ENCODE measurements at regions not wholly inside any gene's neighbourhood (a gene's known extent, or its start where the extent isn't known, plus 50 kb on each side); places are given as distances from the start of the nearest gene placed in this dataset.
A peak's percentile ranks its signal among the peaks of the same experiment; 100 is the strongest.
"Not testable (repeated sequence)": the region's sequence is repeated elsewhere in the genome, so short reads cannot be mapped to it uniquely, and the experiment has no call there.

DNA sequence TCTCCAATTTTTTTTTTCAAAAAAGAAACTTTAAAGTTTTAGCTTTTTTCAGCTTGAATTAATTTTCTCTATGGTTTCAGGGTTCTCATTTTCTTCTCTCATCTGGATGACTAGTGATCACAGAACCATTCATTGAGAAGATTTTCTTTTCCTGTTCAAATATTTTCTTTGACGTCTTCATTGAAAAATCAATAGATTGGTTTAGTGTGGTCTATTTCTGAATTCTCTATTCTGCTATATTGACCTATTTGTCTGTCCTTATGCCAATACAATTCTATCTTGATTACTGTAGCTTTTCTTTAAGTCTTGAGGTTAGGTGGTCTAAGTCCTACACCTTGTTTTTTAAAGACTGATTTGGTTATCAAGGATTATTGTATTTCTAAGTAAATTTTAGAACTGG, 150.2 kb upstream of the MAN1A1 start:
- DNase-seq (ENCODE audit: low read depth, low spot score), result no peak

DNA sequence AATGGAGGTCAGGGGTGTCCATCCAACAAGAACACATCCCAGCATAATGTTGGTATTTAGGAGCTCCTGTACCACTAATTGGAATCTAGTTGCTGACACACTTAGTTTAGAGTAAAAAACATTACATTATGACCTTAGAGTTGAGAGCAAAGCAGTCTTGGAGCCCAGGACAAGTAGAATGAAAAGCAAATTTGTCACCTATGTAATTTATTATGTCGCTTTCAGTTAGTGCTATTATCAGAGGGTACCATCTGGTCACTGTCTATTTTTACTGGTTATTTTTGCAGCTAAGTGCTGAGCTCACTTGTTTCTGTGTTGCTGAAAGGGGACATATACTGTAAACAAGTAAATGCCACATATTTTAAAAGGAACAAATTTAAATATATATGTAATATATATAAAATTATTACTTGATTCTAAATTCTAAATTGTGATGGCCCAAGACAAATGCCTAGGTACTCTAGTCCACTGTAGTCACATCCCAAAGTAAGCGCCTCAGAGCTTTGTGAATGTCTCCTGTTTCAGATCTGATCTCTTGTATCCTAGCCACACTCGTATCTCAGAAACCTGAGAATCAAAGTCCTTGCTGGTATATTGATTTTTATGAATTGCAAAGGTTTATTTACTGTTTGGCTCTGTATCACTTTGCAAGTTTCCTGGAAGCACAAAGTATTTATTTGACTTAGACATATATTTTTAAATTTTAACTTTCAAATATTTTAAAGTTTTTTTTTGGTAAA, 148.6 kb upstream of the MAN1A1 start:
- no peak for DNase-seq (ENCODE audit: low read depth, low spot score)

DNA sequence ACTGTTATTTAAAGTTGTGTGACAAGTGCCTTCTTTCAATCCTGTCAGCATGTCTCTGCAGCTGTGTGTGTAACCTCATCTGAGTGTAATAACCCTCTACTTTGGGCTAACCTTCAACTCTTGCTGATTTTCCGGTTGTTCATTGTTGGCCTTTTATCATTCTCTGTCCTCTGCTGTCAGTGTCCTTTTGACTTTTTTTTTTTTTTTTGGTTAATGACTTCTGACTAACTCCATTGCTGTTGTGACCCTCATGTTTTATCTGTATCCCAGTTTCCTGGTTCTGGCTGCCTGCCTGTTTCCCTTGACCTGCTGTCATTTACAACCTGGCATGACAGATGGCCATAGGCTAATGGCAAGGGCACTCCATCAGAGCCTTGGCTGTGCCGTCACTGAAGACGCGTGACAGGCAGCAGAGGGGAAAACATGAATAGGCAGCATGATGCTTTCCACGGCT, 145.7 kb upstream of the MAN1A1 start:
- no peak for DNase-seq (ENCODE audit: low read depth, low spot score)

DNA sequence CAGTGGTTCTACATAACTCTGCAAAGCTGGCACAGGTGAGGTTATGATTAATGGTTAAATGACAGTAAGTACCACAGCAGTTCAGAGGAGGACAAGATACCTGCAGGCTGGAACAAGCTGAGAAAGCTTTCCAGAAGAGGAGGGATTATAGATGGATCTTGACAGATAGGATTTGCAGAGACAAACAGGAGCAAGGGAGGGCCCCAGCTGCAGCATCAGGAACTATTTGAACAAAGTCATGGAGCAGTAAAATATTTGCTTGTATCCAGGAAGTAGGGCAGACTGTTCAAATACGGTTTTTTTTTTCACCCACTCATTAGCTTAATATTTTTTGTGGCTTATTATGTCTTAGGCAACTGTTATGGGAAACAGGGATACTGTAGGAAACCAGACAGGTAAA, 144.4 kb upstream of the MAN1A1 start:
- no peak for DNase-seq (ENCODE audit: low read depth, low spot score)

DNA sequence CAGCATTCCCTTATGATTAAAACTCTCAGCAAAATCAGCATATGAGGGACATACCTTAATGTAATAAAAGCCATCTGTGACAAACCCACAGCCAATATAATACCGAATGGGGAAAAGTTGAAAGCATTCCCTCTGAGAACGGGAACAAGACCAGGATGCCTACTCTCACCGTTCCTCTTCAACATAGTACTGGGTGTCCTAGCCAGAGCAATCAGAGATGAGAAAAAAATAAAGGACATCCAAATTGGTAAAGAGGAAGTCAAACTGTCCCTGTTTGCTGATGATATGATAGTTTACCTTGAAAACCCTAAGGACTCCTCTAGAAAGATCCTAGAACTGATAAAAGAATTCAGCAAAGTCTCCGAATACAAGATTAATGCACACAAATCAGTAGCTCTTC, 141.6 kb upstream of the MAN1A1 start:
- not testable (repeated sequence) for DNase-seq (ENCODE audit: low read depth, low spot score)

DNA sequence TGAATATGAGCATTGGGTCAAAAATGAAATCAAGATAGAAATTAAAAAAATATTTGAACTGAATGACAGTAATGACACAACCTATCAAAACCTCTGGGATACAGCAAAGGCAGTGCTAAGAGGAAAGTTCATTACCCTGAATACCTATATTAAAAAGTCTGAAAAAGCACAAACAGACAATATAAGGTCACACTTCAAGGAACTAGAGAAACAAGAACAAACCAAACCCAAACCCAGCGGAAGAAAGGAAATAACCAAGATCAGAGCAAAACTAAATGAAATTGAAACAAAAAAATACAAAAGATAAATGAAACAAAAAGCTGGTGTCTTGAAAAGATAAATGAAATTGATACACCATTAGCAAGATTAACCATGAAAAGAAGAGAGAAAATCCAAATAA, 140.5 kb upstream of the MAN1A1 start:
- not testable (repeated sequence) for DNase-seq (ENCODE audit: low read depth, low spot score)

DNA sequence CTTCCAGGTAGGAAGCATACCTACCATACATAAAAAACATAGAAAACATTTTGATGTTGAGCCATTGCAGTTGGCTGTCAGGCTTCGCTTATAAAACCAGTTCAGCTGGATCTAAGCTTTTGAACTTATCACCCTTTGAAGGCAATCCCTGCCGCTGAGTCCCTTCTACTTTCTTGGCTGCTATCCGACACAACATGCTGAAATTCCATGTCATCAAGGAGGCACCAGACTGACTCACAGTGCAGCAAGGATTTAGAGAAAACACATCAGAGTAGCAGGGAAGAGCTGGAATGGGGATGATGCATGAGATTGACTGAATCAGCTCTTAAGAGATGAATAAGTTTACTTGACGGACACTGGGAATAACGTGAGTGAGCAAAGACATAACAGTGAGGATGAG, 135.0 kb upstream of the MAN1A1 start:
- DNase-seq (ENCODE audit: low read depth, low spot score), result peak; percentile 85

DNA sequence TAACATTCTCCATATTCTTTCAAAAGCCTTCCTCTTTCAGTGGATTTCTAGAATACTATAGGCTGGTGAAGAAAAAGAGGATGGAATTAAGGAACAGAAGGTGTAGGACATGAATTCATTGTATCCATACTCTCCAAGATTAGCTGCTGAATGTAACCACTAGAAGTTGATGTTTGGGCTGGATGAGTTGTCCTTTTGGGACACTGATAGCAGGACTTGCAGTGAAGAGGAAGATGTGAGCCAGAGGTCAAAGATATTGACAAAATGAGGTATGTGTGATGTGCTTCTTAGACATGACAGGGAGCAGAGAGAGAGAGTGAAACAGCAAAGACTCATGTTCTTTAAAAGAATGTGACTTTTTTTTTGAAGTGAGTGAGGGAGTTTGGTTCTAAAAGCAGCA, 134.3 kb upstream of the MAN1A1 start:
- DNase-seq (ENCODE audit: low read depth, low spot score), result no peak

DNA sequence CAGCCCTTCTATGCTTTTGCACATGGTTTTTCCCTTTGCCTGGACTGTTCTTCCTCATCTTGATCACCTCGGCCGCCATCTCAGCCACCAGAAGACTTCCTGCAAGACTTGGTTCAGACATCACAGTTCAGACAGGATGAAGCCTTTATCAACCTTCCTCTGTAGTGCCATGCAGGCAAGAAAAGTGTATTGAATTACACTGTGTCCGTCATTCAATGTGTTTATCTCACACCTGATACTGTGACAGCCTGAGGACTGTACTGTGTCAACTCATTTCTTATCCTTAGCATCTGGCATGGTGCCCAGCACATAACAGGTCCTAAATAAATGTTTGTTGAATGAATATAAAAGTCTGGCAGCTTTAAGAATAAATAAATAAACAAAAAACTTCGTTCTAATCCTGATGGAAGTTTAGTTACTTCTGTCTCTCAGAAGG, 133.3 kb upstream of the MAN1A1 start:
- no peak for DNase-seq (ENCODE audit: low read depth, low spot score)

DNA sequence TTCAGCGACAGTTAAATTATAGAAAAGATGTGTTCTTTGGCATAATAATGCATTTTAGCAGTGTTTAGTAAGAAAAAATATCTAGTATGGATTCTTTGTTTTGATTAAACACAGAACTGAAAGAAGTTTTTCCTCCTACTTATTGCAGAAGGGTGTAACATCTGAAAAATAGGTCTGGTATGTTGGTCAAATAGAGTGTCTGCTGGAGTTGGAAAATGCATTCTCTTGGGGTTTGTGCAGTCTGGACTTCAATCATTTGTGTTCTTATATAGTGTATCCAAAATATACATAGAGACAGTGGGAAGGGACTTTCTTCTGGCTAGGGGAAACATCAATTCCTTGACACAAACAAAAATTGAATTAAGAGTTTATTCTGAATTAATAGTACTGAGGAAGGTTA, 132.4 kb upstream of the MAN1A1 start:
- DNase-seq (ENCODE audit: low read depth, low spot score), result no peak

DNA sequence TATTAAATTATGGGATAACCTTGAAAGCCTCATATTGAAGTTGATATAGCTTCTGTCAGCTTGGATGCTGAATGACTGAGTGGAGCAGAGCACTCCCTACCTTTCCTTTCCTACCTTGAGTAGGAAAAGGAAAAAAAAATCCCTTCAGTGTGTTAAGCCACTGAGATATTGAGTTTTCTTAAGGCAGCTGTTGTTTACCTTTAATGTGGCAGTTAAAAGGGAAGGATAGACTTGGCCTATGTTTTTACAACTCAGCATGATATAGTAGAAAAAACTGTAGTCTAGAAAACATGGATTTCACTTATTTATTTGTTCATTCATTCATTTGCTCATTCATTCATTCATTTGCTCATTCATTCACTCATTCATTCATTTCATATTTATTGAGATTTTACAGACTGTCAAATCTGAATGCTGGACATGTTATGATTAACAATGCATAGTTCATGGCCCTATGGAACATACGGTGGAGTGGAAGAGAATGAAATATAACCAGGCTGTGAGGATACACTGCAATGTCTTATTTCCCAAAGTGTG, 131.5 kb upstream of the MAN1A1 start:
- no peak for DNase-seq (ENCODE audit: low read depth, low spot score)

DNA sequence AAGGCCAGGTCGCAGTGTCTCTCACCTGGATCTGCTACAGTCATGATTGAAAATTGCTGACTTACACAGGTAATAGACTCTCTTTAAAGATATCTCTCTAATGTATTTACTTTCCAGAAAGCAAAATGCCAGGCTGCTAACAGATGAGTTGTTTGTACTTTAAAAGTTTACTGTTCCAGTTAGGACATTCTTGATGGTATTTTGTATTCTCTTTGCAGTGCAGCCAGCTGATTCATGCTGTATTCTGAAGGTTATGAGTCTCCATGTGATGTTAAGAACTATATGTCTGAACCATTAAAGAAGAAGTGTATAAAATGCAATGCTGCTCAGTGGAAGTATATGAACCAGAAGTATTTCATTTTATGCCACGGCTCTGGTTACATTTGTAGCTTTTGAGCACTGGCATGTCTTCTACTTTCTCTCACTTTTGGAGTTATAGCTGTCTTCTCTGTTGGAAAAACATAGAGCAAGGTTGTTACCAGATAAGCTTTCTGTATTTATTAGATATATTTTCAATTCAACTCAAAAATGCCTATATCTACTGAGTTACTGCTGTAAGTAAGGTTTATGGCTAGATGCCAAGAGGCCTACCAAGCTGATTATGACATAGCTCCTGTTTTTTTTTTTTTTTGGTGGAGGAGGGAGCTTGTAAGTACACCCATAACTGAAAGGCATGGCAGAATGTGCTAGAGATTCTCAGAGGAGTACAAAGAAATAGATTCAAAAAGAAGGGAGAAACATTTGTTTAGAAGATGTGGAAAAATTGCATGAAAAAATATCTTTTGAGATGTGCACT, 130.5 kb upstream of the MAN1A1 start:
- DNase-seq (ENCODE audit: low read depth, low spot score), result peak; percentile 25

DNA sequence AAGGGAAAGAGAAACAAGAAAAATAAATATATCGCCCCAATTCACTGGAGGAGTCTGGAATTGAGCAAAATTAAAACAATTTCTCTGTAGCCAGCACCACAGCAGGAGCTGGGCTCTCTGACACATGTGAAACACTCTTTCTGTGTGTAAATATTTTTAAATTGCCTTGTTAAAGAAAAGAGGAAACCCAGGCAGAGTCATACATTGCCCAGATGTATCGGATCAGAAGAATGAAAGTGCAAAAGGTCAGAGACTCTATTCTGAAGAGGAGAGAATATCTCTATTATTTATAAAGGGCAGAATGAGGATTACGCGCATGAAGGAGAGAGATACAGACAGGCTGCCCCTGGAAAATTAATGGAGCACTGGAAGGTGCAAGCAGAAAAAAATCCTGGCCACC, 127.0 kb upstream of the MAN1A1 start:
- DNase-seq (ENCODE audit: low read depth, low spot score), result no peak

DNA sequence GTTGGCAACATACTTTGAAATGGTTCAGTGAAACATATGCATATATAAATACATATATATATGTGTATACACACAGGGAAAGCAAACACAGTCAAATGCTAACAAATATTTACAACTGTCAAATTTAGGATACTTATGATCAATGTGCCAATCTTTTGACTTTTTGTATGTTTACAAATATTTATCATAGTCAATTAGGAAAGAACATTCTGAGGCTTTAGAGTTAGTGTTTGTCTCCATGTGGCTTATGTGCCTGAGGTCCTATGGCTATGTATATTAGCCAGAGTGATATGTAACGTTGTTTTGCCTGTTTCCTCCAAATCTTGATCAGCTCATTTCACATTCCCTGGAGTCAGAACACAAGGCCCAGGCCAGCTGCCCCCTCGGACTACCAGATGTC, 126.5 kb upstream of the MAN1A1 start:
- no peak for DNase-seq (ENCODE audit: low read depth, low spot score)

DNA sequence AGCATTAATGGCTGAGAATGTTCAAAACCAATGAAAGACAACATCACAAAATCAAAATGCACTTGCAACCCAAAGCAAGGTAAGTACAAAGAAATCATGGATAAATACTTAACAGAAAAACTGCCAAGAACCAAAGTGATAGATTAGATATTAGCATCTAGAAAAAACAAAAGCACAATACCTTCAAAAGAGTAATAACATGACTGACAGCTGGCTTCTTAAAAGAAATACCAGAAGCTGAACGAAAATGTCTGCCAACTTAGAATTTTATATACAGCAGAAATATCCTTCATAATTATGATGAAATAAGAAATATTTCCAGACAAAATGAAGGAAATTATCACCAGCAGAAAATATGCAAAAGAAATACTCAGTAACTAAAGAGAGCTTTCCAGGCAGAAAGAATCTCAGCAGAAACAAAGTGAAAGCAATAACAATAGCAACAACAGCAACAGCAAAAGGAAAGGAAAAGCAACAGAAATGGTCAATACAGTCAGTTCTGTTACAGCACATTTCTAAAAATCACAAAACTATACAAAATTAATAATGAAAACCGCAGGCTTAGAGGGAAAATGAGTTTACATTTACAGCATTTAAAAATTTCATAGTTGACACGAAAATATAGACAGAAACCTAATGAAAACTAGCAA, 121.5 kb upstream of the MAN1A1 start:
- DNase-seq (ENCODE audit: low read depth, low spot score), result no peak

DNA sequence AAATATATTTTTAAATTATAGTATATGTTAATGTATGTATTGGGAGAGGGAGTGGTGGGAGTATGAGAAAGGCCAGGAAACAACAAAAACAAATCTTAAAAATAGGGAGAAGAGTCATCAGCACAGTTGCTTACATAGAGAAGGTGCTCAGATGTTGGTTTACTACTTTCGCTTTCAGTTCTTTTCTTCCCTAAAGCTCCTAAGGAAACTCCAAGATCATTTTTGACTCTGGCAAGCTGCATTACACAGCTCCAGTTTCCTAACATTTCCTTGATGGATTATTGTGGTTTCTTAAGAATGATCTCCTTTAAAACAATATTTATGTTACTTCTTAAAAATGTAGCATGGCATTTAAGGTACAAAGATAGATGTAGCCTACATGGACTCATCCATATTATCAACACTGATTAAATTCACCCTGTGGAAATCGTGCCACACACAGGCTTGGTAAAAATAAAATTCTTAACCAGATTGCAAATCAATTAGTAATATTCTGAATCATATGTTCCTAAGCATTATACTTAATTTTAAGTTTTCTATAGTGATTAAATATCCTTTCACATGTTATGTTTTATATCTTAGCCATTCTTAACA, 118.0 kb upstream of the MAN1A1 start:
- DNase-seq (ENCODE audit: low read depth, low spot score), result peak; percentile 51

DNA sequence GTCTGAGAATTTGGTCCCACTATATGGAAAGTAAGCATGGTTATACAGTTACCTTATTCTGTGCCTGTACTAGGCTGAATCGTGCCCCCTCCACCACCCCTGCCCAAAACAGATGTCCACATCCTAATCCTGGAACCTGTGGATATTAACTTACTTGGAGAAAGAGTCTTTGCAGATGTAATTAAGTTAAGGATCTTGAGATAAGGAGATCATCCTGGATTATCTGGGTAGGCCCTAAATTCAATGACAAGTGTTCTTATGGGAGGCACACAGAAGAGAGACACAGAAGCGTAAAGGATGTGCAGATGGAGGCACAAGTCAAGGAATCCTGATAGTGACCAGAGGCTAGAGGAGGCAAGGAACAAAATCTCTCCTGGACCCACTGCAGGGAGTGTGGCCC, 116.7 kb upstream of the MAN1A1 start:
- DNase-seq (ENCODE audit: low read depth, low spot score), result no peak

DNA sequence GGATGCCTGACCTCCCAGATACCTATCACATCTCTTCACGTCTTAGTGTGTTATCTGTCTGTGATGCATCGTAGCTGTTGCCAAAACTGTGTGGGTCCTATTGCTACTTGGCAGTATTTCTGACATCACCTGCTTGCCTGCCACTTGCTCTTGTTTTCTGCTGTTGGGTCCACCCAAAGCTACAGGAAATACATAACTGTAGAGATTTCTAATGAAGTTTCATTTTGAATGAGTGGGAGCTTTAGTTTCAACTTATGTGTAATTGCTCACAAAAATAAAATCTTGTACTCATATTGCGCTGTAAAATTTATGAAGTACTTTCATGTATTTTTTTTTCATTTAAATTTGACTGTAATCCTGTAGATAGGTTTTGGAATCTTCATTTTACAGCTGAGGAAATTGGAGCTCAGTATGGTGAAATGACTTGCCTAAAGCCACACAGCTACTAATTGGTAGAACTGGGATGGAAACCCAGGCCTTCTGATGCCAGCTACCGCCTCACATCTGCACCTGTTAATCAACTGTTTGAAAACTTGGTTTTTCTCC, 113.6 kb upstream of the MAN1A1 start:
- no peak for DNase-seq (ENCODE audit: low read depth, low spot score)

DNA sequence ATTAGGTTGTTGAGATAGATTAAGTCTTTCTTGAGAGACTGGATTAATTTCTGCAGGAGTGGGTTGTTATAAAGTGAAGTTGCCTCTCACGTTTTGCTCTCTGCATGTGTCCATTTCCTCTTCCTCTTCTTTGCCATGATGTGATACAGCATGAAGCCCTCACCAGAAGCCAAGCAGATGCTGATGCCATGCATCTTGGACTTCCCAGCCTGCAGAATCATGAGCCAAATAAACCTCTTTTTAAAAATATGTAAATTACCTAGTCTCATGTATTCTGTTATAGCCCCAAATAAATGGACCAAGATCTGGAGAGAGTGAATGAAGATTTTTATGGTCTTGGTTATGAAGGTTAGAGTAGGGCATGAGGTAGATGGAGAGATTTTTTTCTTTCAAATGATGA, 111.6 kb upstream of the MAN1A1 start:
- no peak for DNase-seq (ENCODE audit: low read depth, low spot score)

DNA sequence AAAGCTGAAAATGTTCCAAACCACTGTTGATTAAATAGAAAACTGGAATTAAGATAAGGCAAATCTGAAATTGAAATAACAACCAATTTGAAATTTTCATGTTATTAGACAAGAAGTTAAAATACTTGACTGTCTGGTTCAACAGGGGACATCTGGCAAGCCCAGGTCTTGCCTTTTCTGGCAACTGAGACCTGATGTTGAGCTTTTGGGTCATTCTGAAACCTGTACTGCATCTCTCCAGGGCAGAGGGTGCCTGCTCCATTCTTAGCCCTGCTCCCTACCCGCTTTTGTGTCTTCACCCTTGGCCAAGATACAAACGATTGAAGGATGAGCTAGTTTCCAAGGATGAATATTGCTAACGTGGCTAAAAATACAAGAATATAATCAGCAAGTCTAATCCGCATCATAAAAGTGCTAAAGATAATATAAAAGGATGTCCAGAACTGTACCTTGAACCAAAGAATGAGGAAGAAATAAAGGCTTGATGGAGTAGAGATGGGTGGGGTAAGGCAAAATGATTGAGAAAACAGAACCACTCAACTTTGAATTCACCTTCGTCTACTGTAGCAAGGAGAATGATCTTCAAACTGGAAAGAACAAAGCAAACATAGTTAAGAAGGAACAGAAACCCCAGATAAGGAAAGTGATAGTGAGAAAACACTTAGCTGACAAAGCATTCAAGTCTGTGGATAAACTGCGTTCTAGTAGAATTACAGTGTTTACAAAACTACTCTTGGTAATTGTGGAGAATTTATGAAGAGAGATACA, 109.8 kb upstream of the MAN1A1 start:
- DNase-seq (ENCODE audit: low read depth, low spot score), result no peak

DNA sequence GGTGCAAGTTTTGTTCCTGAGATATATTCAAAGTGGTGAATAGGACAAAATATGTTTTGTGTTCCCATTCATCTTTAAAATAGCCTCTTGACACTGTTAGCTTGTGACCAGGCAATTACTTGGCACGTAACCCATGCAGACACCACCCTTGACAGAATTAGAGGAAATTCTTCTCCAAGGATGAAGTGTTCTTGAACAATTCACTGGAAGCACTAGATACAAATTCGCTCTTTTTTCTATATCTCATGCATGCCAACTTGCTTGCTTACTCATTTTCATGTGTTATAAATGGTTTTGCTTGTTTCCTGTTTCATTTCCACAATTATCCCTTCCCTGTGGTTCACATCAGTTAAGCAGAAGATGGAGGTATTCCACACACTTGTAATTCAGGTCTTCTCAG, 105.2 kb upstream of the MAN1A1 start:
- no peak for DNase-seq (ENCODE audit: low read depth, low spot score)
